ENCODE measurements at regions not wholly inside any gene's neighbourhood (a gene's known extent, or its start where the extent isn't known, plus 50 kb on each side); places are given as distances from the start of the nearest gene placed in this dataset.

- H3K36me3 Mint-ChIP-seq: no peaks in the 10 kb centered on the region
- H3K4me1 Mint-ChIP-seq (ENCODE audit: unreplicated experiment): no peaks in the 10 kb centered on the region
- H3K27ac Mint-ChIP-seq: no peak overlapping the region
- no peak overlapping the region for H3K4me3 Mint-ChIP-seq
- DNase-seq (ENCODE audit: extremely low spot score, unreplicated experiment): no peak
- no peaks in the 10 kb centered on the region for H3K9me3 Mint-ChIP-seq
- TF ChIP-seq, protein P1, sequence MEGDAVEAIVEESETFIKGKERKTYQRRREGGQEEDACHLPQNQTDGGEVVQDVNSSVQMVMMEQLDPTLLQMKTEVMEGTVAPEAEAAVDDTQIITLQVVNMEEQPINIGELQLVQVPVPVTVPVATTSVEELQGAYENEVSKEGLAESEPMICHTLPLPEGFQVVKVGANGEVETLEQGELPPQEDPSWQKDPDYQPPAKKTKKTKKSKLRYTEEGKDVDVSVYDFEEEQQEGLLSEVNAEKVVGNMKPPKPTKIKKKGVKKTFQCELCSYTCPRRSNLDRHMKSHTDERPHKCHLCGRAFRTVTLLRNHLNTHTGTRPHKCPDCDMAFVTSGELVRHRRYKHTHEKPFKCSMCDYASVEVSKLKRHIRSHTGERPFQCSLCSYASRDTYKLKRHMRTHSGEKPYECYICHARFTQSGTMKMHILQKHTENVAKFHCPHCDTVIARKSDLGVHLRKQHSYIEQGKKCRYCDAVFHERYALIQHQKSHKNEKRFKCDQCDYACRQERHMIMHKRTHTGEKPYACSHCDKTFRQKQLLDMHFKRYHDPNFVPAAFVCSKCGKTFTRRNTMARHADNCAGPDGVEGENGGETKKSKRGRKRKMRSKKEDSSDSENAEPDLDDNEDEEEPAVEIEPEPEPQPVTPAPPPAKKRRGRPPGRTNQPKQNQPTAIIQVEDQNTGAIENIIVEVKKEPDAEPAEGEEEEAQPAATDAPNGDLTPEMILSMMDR (conservative IDR thresholded peaks at IDR 0.05): no peak
- peaks cover 11% of the 10 kb centered on the region for H3K27me3 Mint-ChIP-seq
These were observed 92.4 kb upstream of the CAST start for GRCh38 chr5:96569770-96570169.

DNA sequence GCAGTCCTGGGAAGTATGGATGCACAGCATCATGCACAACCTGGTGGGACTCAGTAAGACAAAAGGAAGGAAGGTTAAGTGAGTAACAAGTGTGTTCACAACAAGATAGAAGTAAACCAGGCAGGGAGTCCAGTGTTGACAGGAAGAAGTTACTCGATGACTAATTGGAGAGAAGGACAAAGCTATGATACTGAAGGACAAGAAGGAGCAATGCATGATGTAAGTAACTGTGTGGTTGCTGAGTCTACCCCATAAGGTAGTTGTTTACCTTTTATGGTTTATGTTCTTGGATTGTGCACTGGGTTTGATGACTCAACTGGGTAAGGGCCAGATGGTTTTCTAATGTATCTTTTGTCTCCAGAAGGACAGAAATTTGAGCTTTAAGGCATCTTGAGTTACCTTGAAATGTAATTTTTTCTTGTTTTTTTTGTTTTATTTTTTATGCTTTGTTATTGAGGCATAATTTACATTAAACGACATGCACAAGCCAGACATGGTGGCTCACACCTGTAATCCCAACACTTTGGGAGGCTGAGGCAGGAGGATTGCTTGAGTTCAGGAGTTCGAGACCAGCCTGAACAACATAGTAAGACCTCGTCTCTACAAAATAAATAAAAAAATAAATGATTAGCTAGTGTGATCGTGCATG lies 89.2 kb upstream of the CAST start:
- Mint-ChIP-seq H3K4me3 (no peak overlapping the region), H3K27ac (no peak overlapping the region)
- no peak for DNase-seq (ENCODE audit: extremely low spot score, unreplicated experiment)

GRCh38 chr5:96573513-96573894 lies 88.7 kb upstream of the CAST start:
- no peak overlapping the region for H3K4me3 Mint-ChIP-seq
- no peak for DNase-seq (ENCODE audit: extremely low spot score, unreplicated experiment)
- H3K4me1 Mint-ChIP-seq (ENCODE audit: unreplicated experiment): no peaks in the 10 kb centered on the region
- TF ChIP-seq, protein P1 (conservative IDR thresholded peaks at IDR 0.05): no peak
- H3K9me3 Mint-ChIP-seq: no peaks in the 10 kb centered on the region
- H3K27me3 Mint-ChIP-seq: peaks cover 11% of the 10 kb centered on the region
- H3K36me3 Mint-ChIP-seq: no peaks in the 10 kb centered on the region
- no peak overlapping the region for H3K27ac Mint-ChIP-seq

More for the DNA sequence above, 89.2 kb upstream of the CAST start:
- H3K36me3 Mint-ChIP-seq: no peaks in the 10 kb centered on the region
- H3K27me3 Mint-ChIP-seq: peaks cover 11% of the 10 kb centered on the region
- TF ChIP-seq, protein P1 (conservative IDR thresholded peaks at IDR 0.05): no peak
- no peaks in the 10 kb centered on the region for H3K9me3 Mint-ChIP-seq
- no peaks in the 10 kb centered on the region for H3K4me1 Mint-ChIP-seq (ENCODE audit: unreplicated experiment)

DNA sequence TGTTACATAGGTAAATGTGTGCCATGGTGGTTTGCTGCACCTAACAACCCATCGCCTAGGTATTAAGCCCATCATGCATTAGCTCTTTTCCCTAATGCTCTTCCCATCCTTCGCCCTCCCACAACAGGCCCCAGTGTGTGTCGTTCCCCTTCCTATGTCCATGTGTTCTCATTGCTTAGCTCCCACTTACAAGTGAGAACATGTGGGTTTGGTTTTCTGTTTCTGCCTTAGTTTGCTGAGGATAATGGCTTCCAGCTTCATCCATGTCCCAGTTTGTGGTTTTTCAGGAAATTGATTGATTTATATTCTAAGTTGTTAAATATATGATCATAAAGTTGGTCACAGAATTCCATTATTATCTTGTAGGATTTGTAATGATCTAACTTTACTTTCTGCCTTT lies 85.3 kb upstream of the CAST start:
- no peaks in the 10 kb centered on the region for H3K4me1 Mint-ChIP-seq (ENCODE audit: unreplicated experiment)
- H3K27me3 Mint-ChIP-seq: no peaks in the 10 kb centered on the region
- H3K4me3 Mint-ChIP-seq: no peak overlapping the region
- no peaks in the 10 kb centered on the region for H3K9me3 Mint-ChIP-seq
- no peak for DNase-seq (ENCODE audit: extremely low spot score, unreplicated experiment)
- H3K27ac Mint-ChIP-seq: no peak overlapping the region
- H3K36me3 Mint-ChIP-seq: no peaks in the 10 kb centered on the region
- TF ChIP-seq, protein P1 (conservative IDR thresholded peaks at IDR 0.05): no peak

GRCh38 chr5:96577909-96578308 lies 84.3 kb upstream of the CAST start:
- H3K9me3 Mint-ChIP-seq: no peaks in the 10 kb centered on the region
- DNase-seq (ENCODE audit: extremely low spot score, unreplicated experiment): no peak
- no peaks in the 10 kb centered on the region for H3K4me1 Mint-ChIP-seq (ENCODE audit: unreplicated experiment)
- no peaks in the 10 kb centered on the region for H3K36me3 Mint-ChIP-seq
- no peaks in the 10 kb centered on the region for H3K27me3 Mint-ChIP-seq
- TF ChIP-seq, protein P1 (conservative IDR thresholded peaks at IDR 0.05): no peak
- H3K27ac Mint-ChIP-seq: no peak overlapping the region
- H3K4me3 Mint-ChIP-seq: no peak overlapping the region

GRCh38 chr5:96579711-96580110 lies 82.5 kb upstream of the CAST start:
- Mint-ChIP-seq H3K27me3 (peaks cover 3% of the 10 kb centered on the region), H3K36me3 (no peaks in the 10 kb centered on the region), H3K9me3 (no peaks in the 10 kb centered on the region), H3K4me3 (no peak overlapping the region), H3K27ac (no peak overlapping the region), H3K4me1 (ENCODE audit: unreplicated experiment) (no peaks in the 10 kb centered on the region)
- TF ChIP-seq, protein P1 (conservative IDR thresholded peaks at IDR 0.05): no peak
- no peak for DNase-seq (ENCODE audit: extremely low spot score, unreplicated experiment)

All from type B pancreatic cell (in vitro differentiated cells).